GM12864 (cell line): ENCODE measurements at regions not wholly inside any gene's neighbourhood (a gene's known extent, or its start where the extent isn't known, plus 50 kb on each side); places are given as distances from the start of the nearest gene placed in this dataset.
"Not testable (repeated sequence)": the region's sequence is repeated elsewhere in the genome, so short reads cannot be mapped to it uniquely, and the experiment has no call there.

Experiments
- DNase-seq: peaks from one replicate; pipeline ENCODE4 v3.0.0-alpha.2; 2011; ENCODE audit warnings: low read depth
- H3K4me3 ChIP-seq: 2 replicates; pipeline ENCODE4 v1.5.1; 2011; ENCODE audit warnings: mild to moderate bottlenecking, low read depth, low read length, control low read depth
- CTCF ChIP-seq: IDR thresholded peaks from 2 replicates; pipeline ENCODE4 v1.5.1; 2011; ENCODE audit warnings: low read depth, mild to moderate bottlenecking, moderate library complexity, low read length, control low read depth, inconsistent platforms; ENCODE audit errors: missing control alignments

- no peak for DNase-seq
- H3K4me3 ChIP-seq = no peak overlapping the region
- no peak for TF ChIP-seq CTCF
Observed at GRCh38 chr6:134621858-134622257, 303.9 kb upstream of the SGK1 start.

GRCh38 chr6:134619789-134620188 is 301.9 kb upstream of the SGK1 start:
- H3K4me3 ChIP-seq = no peak overlapping the region
- TF ChIP-seq CTCF = no peak
- no peak for DNase-seq

DNA sequence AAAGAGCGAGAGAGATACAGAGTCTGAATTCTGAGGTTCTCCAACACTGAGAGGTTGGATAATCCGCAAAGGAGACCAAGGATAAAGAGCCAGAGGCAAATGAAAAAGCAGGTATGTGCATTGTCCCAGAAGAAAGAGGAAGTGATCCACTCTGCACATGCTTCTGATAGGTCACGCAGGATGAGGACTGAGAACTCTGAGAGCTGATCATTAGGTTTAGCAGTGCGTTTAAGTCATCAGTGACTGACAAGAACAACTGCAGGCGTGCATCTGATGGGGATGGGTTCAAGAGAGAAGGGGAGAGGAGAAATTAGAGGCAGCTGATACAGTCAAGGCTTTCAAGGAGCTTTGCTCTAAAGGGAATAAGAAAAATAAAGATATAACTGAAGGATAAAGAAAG is 301.2 kb upstream of the SGK1 start:
- no peak for DNase-seq
- TF ChIP-seq CTCF = no peak
- no peak overlapping the region for H3K4me3 ChIP-seq

DNA sequence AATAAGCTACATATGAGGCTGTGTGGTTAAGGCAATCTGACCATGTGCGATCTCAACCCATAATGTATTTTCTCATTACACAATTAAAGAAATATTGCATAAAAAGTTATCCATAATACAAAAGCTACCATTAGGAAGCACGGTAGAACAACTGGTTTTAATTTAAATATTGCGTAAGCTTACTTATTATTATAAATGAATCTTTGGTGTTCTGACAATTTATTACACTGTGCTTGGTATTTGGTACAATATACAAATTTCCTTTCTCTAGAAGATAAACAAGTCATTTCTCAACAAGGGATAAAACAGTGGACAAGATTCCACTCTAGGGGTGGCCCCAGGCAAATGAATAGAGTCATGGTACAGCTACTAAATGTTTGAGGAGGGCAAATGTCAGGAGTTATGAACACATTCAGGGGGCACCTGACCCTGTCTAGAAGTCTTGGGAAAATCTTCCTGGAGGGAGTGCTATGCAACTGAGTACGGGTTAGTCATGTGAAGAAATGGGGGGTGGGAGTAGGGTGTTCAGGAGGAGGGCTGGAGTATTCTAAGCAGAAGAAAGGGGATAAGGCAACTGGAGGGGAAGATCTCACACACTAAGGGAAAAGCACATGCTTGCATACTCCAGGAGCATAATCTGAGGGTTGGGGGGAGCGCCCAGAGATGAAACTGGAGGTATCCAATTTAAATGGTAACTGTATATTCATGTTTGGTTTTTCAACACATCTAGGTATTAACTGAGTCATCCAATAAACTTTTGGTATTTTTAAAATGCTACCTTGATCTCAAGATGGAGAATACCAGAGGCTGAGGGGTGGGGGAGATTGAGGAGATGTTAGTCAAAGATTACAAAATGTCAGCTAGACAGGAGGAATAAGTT is 296.9 kb upstream of the SGK1 start:
- TF ChIP-seq CTCF = no peak
- DNase-seq = no peak
- no peak overlapping the region for H3K4me3 ChIP-seq

GRCh38 chr6:134612128-134612527 is 294.2 kb upstream of the SGK1 start:
- not testable (repeated sequence) for H3K4me3 ChIP-seq, DNase-seq

DNA sequence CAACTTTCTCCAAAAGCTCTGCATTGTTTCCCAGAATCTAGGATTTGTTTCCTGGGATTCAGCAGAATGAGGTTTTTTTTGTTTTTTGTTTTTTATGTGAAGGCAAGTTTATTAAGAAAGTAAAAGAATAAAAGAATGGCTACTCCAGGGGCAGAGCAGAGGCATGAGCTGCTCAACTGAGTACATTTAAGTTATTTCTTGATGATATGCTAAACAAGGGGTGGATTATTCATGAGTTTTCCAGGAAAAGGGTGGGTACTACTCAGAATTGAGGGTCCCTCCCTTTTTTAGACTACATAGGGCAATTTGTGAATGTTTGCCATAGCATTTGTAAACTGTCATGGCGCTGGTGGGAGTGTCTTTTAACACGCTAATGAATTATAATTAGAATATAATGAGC is 292.5 kb upstream of the SGK1 start:
- DNase-seq = no peak
- TF ChIP-seq CTCF = no peak
- H3K4me3 ChIP-seq = no peak overlapping the region

GRCh38 chr6:134609716-134610261 is 291.9 kb upstream of the SGK1 start:
- TF ChIP-seq CTCF = no peak
- no peak overlapping the region for H3K4me3 ChIP-seq
- DNase-seq = no peak
